ENCODE measurements at regions not wholly inside any gene's neighbourhood (a gene's known extent, or its start where the extent isn't known, plus 50 kb on each side); places are given as distances from the start of the nearest gene placed in this dataset.

DNA sequence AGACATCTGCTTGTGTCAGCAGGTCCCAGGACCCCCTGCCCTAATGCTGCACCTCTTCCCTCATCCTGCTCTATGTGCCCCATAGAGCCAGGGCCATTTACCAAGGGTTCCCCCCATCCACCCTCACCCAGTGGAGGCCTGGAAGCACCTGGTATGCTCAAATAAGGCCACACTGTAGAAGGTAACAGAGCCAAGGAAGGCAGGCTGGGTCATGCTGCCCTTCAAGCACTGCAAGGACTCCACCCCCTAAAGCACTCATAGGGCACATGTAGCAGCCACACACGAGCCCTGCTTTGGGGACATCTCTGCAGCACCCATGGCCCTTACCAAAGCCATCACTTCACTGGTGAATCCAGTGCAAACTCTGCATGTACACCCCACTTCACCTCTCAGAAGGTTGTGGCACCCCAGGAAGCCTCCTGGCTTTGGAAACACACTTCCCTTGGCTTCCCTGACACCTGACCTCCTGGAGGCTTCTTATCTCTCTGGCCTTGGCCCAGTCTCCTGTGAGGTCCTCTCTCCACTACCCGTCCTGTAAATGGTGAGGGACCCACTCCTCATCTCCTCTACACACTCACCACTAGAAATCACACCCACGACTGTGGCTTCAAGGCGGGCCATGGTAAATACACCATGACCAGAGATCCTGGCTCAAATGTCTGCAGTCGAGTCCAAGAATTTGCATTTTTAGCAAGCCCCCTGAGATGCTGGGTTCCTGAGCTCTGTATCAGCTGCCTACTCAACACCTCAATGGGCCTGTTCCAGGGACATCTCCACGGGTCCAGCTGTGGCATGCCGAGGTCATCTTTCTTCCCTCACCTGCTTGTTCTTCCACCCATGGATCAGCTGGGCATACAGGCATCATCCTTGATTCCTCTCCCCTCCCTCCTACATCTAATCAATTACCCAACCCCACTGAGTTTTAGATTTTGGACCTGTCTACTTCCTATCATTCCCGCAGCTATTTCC lies 80.9 kb upstream of the DOCK9 start:
- peaks cover 5% of the 10 kb centered on the region for H3K4me1 Mint-ChIP-seq
- H3K9me3 Mint-ChIP-seq, result no peaks in the 10 kb centered on the region
- no peak for DNase-seq (ENCODE audit: low read depth, low spot score)
- TF ChIP-seq, protein P1, sequence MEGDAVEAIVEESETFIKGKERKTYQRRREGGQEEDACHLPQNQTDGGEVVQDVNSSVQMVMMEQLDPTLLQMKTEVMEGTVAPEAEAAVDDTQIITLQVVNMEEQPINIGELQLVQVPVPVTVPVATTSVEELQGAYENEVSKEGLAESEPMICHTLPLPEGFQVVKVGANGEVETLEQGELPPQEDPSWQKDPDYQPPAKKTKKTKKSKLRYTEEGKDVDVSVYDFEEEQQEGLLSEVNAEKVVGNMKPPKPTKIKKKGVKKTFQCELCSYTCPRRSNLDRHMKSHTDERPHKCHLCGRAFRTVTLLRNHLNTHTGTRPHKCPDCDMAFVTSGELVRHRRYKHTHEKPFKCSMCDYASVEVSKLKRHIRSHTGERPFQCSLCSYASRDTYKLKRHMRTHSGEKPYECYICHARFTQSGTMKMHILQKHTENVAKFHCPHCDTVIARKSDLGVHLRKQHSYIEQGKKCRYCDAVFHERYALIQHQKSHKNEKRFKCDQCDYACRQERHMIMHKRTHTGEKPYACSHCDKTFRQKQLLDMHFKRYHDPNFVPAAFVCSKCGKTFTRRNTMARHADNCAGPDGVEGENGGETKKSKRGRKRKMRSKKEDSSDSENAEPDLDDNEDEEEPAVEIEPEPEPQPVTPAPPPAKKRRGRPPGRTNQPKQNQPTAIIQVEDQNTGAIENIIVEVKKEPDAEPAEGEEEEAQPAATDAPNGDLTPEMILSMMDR (conservative IDR thresholded peaks at IDR 0.05), result no peak
- no peak overlapping the region for H3K4me3 Mint-ChIP-seq
- H3K36me3 Mint-ChIP-seq (ENCODE audit: low read depth), result no peaks in the 10 kb centered on the region
- H3K27me3 Mint-ChIP-seq (ENCODE audit: low read depth), result no peaks in the 10 kb centered on the region
- H3K27ac Mint-ChIP-seq (ENCODE audit: unreplicated experiment), result no peak overlapping the region

DNA sequence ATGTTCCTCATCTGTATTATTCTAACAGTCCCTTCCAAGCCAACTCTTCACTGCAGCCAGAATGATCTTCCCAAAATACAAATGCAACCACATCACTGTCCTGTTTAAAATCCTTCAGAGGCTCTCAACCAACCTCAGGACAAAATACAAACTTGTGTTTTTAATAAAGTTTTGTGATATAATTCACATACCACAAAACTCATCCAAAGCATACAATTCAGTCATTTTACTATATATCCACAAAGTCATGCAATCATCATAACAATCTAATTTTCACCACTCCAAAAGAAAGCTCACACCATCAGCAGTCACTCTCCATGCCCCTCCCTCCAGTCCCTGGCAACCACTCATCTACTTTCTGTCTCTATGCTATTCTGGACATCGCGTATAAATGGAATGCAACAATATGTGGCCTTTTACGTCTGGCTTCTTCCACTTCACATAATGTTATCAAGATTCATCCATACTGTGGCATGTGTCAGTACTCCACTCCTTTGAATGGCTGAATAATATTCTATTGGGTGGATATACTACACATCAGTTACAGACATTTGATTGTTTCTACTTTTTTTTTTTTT lies 81.7 kb upstream of the DOCK9 start:
- no peaks in the 10 kb centered on the region for H3K27me3 Mint-ChIP-seq (ENCODE audit: low read depth)
- no peak overlapping the region for H3K4me3 Mint-ChIP-seq
- H3K36me3 Mint-ChIP-seq (ENCODE audit: low read depth), result no peaks in the 10 kb centered on the region
- H3K9me3 Mint-ChIP-seq, result no peaks in the 10 kb centered on the region
- peaks cover 5% of the 10 kb centered on the region for H3K4me1 Mint-ChIP-seq
- TF ChIP-seq, protein P1 (conservative IDR thresholded peaks at IDR 0.05), result no peak
- H3K27ac Mint-ChIP-seq (ENCODE audit: unreplicated experiment), result no peak overlapping the region
- no peak for DNase-seq (ENCODE audit: low read depth, low spot score)

DNA sequence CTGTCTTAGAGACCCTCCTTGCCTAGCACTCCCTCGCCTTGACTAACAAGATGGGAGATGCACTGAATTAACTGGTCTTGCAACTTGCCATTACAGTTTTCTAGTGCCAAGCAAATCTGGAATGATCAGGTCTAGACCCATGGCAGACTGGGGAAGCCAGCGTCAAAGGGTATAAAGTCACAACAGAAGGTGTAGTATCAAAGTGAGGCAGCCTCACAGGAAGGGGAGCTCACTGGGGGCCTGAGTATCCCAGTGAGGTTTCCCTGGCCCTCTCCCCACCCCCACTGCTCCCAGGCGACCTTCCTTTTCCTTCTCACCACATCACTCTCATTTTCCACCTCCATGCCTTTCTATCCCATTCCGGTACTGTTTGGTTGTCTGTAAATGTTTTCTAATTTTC lies 83.5 kb upstream of the DOCK9 start:
- TF ChIP-seq, protein P1 (conservative IDR thresholded peaks at IDR 0.05), result no peak
- Mint-ChIP-seq H3K4me1 (no peaks in the 10 kb centered on the region), H3K36me3 (ENCODE audit: low read depth) (no peaks in the 10 kb centered on the region), H3K9me3 (no peaks in the 10 kb centered on the region), H3K27ac (ENCODE audit: unreplicated experiment) (no peak overlapping the region), H3K4me3 (no peak overlapping the region), H3K27me3 (ENCODE audit: low read depth) (no peaks in the 10 kb centered on the region)
- no peak for DNase-seq (ENCODE audit: low read depth, low spot score)

DNA sequence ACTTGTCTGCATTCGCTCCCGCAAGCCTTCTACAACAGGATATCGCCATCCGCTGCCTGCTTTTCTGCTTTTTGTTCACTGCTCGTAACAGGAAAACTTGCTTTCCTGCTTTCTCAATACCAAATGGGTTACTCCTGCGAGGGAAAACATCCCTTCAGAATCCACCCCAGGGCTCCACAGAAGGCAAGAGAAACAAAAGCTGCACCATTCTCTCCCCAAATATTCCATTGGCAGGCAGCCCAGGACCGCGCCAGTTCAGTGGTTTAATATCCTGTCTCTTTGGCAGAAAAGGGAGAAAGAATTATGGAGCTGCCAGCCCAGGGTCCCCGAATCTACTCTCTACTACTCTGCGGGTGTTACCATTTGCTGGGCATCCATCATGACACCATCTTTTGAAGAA lies 84.7 kb upstream of the DOCK9 start:
- H3K27me3 Mint-ChIP-seq (ENCODE audit: low read depth), result no peaks in the 10 kb centered on the region
- H3K4me1 Mint-ChIP-seq, result no peaks in the 10 kb centered on the region
- TF ChIP-seq, protein P1 (conservative IDR thresholded peaks at IDR 0.05), result no peak

DNA sequence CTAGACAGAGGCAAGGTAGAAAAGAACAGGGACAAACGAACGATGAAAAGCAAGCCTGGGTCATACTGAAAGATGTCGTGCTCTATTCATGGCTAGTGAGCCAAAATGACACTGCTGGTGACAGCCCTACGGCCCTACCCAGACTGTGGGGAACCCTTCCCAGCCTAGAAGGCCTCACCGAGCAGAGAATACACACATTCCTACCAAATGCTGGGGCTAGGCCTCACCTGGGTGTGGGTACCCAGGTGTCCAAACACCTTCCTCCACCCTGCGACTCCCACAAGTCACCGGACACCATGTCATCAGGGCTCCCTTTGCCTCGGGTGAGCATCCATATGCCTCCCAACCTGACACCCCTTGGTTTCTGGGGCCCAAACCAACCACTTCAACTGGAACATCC lies 85.3 kb upstream of the DOCK9 start:
- Mint-ChIP-seq H3K4me3 (no peak overlapping the region), H3K36me3 (ENCODE audit: low read depth) (no peaks in the 10 kb centered on the region), H3K27ac (ENCODE audit: unreplicated experiment) (no peak overlapping the region), H3K27me3 (ENCODE audit: low read depth) (no peaks in the 10 kb centered on the region), H3K4me1 (no peaks in the 10 kb centered on the region), H3K9me3 (no peaks in the 10 kb centered on the region)
- no peak for DNase-seq (ENCODE audit: low read depth, low spot score)
- TF ChIP-seq, protein P1 (conservative IDR thresholded peaks at IDR 0.05), result no peak

More for the DNA sequence above, 84.7 kb upstream of the DOCK9 start:
- no peak overlapping the region for H3K4me3 Mint-ChIP-seq
- H3K36me3 Mint-ChIP-seq (ENCODE audit: low read depth), result no peaks in the 10 kb centered on the region
- no peaks in the 10 kb centered on the region for H3K9me3 Mint-ChIP-seq
- H3K27ac Mint-ChIP-seq (ENCODE audit: unreplicated experiment), result no peak overlapping the region
- DNase-seq (ENCODE audit: low read depth, low spot score), result no peak
